ENCODE measurements at regions not wholly inside any gene's neighbourhood (a gene's known extent, or its start where the extent isn't known, plus 50 kb on each side); places are given as distances from the start of the nearest gene placed in this dataset.

GRCh38 chr13:37277435-37278144 is 172.1 kb upstream of the CSNK1A1L start:
- ChIA-PET POLR2A (no interaction called here), CTCF (no interaction called here)
- H3K4me1 Mint-ChIP-seq: no peaks in the 10 kb centered on the region
- H3K9me3 Mint-ChIP-seq: no peaks in the 10 kb centered on the region
- DNase-seq: no peak
- H3K27ac Mint-ChIP-seq: no peak overlapping the region
- no peaks in the 10 kb centered on the region for H3K36me3 Mint-ChIP-seq (ENCODE audit: low read depth)
- no peak overlapping the region for H3K4me3 Mint-ChIP-seq
- H3K27me3 Mint-ChIP-seq: no peaks in the 10 kb centered on the region

GRCh38 chr13:37277007-37277406 is 171.5 kb upstream of the CSNK1A1L start:
- POLR2A ChIA-PET: no interaction called here
- Mint-ChIP-seq H3K4me3 (no peak overlapping the region), H3K36me3 (ENCODE audit: low read depth) (no peaks in the 10 kb centered on the region), H3K9me3 (no peaks in the 10 kb centered on the region), H3K27me3 (no peaks in the 10 kb centered on the region), H3K27ac (no peak overlapping the region), H3K4me1 (no peaks in the 10 kb centered on the region)
- CTCF ChIA-PET: no interaction called here
- no peak for DNase-seq

GRCh38 chr13:37274569-37275497 is 169.4 kb upstream of the CSNK1A1L start:
- Mint-ChIP-seq H3K36me3 (ENCODE audit: low read depth) (no peaks in the 10 kb centered on the region), H3K4me3 (no peak overlapping the region), H3K27ac (no peak overlapping the region), H3K27me3 (no peaks in the 10 kb centered on the region), H3K4me1 (no peaks in the 10 kb centered on the region), H3K9me3 (no peaks in the 10 kb centered on the region)
- CTCF ChIA-PET: no interaction called here
- DNase-seq: no peak
- POLR2A ChIA-PET: no interaction called here

- DNase-seq: no peak
- no peaks in the 10 kb centered on the region for H3K9me3 Mint-ChIP-seq
- no peak overlapping the region for H3K27ac Mint-ChIP-seq
- no peaks in the 10 kb centered on the region for H3K27me3 Mint-ChIP-seq
- POLR2A ChIA-PET: no interaction called here
- CTCF ChIA-PET: no interaction called here
- no peaks in the 10 kb centered on the region for H3K36me3 Mint-ChIP-seq (ENCODE audit: low read depth)
- no peaks in the 10 kb centered on the region for H3K4me1 Mint-ChIP-seq
- no peak overlapping the region for H3K4me3 Mint-ChIP-seq
These were observed 168.4 kb upstream of the CSNK1A1L start for GRCh38 chr13:37273836-37274235.

- Mint-ChIP-seq H3K4me3 (no peak overlapping the region), H3K36me3 (ENCODE audit: low read depth) (no peaks in the 10 kb centered on the region), H3K27ac (no peak overlapping the region), H3K27me3 (no peaks in the 10 kb centered on the region), H3K4me1 (no peaks in the 10 kb centered on the region), H3K9me3 (no peaks in the 10 kb centered on the region)
- DNase-seq: no peak
- CTCF ChIA-PET: no interaction called here
- POLR2A ChIA-PET: no interaction called here
These were observed 164.9 kb upstream of the CSNK1A1L start for GRCh38 chr13:37270226-37271001.

- H3K27me3 Mint-ChIP-seq: no peaks in the 10 kb centered on the region
- DNase-seq: no peak
- POLR2A ChIA-PET: no interaction called here
- H3K4me3 Mint-ChIP-seq: no peak overlapping the region
- CTCF ChIA-PET: no interaction called here
- no peak overlapping the region for H3K27ac Mint-ChIP-seq
- peaks cover 16% of the 10 kb centered on the region for H3K9me3 Mint-ChIP-seq
- H3K4me1 Mint-ChIP-seq: no peaks in the 10 kb centered on the region
- no peaks in the 10 kb centered on the region for H3K36me3 Mint-ChIP-seq (ENCODE audit: low read depth)
These were observed 158.4 kb upstream of the CSNK1A1L start for GRCh38 chr13:37263871-37264270.

- H3K27me3 Mint-ChIP-seq: no peaks in the 10 kb centered on the region
- no peaks in the 10 kb centered on the region for H3K4me1 Mint-ChIP-seq
- H3K4me3 Mint-ChIP-seq: no peak overlapping the region
- peaks cover 12% of the 10 kb centered on the region for H3K9me3 Mint-ChIP-seq
- no peak overlapping the region for H3K27ac Mint-ChIP-seq
- DNase-seq: no peak
- ChIA-PET POLR2A (no interaction called here), CTCF (no interaction called here)
- H3K36me3 Mint-ChIP-seq (ENCODE audit: low read depth): no peaks in the 10 kb centered on the region
These were observed 152.2 kb upstream of the CSNK1A1L start for GRCh38 chr13:37257706-37258105.

GRCh38 chr13:37257051-37257450 is 151.6 kb upstream of the CSNK1A1L start:
- Mint-ChIP-seq H3K4me3 (no peak overlapping the region), H3K4me1 (no peaks in the 10 kb centered on the region), H3K9me3 (peaks cover 12% of the 10 kb centered on the region), H3K36me3 (ENCODE audit: low read depth) (no peaks in the 10 kb centered on the region), H3K27ac (no peak overlapping the region), H3K27me3 (no peaks in the 10 kb centered on the region)
- CTCF ChIA-PET: no interaction called here
- POLR2A ChIA-PET: no interaction called here
- DNase-seq: no peak

- Mint-ChIP-seq H3K4me1 (no peaks in the 10 kb centered on the region), H3K27ac (no peak overlapping the region), H3K9me3 (peaks cover 2% of the 10 kb centered on the region), H3K36me3 (ENCODE audit: low read depth) (no peaks in the 10 kb centered on the region), H3K4me3 (no peak overlapping the region), H3K27me3 (no peaks in the 10 kb centered on the region)
- ChIA-PET CTCF (no interaction called here), POLR2A (no interaction called here)
- DNase-seq: no peak
These were observed 136.3 kb upstream of the CSNK1A1L start for GRCh38 chr13:37241786-37242185.

- ChIA-PET CTCF (no interaction called here), POLR2A (no interaction called here)
- peaks cover 5% of the 10 kb centered on the region for H3K9me3 Mint-ChIP-seq
- no peaks in the 10 kb centered on the region for H3K36me3 Mint-ChIP-seq (ENCODE audit: low read depth)
- H3K27ac Mint-ChIP-seq: no peak overlapping the region
- H3K4me3 Mint-ChIP-seq: no peak overlapping the region
- no peak for DNase-seq
- H3K4me1 Mint-ChIP-seq: no peaks in the 10 kb centered on the region
- H3K27me3 Mint-ChIP-seq: no peaks in the 10 kb centered on the region
These were observed 124.9 kb upstream of the CSNK1A1L start for GRCh38 chr13:37230346-37230745.

GRCh38 chr13:37229931-37230330 is 124.5 kb upstream of the CSNK1A1L start:
- Mint-ChIP-seq H3K4me3 (no peak overlapping the region), H3K27me3 (no peaks in the 10 kb centered on the region), H3K36me3 (ENCODE audit: low read depth) (no peaks in the 10 kb centered on the region), H3K4me1 (no peaks in the 10 kb centered on the region), H3K27ac (no peak overlapping the region), H3K9me3 (peaks cover 5% of the 10 kb centered on the region)
- DNase-seq: no peak
- POLR2A ChIA-PET: no interaction called here
- CTCF ChIA-PET: no interaction called here

- H3K9me3 Mint-ChIP-seq: peaks cover 8% of the 10 kb centered on the region
- POLR2A ChIA-PET: no interaction called here
- no peaks in the 10 kb centered on the region for H3K4me1 Mint-ChIP-seq
- H3K27me3 Mint-ChIP-seq: no peaks in the 10 kb centered on the region
- CTCF ChIA-PET: no interaction called here
- no peak overlapping the region for H3K4me3 Mint-ChIP-seq
- H3K36me3 Mint-ChIP-seq (ENCODE audit: low read depth): no peaks in the 10 kb centered on the region
- H3K27ac Mint-ChIP-seq: no peak overlapping the region
- no peak for DNase-seq
These were observed 121.5 kb upstream of the CSNK1A1L start for GRCh38 chr13:37226971-37227370.

- Mint-ChIP-seq H3K27me3 (no peaks in the 10 kb centered on the region), H3K36me3 (ENCODE audit: low read depth) (no peaks in the 10 kb centered on the region), H3K9me3 (peaks cover 8% of the 10 kb centered on the region), H3K27ac (no peak overlapping the region), H3K4me1 (no peaks in the 10 kb centered on the region), H3K4me3 (no peak overlapping the region)
- ChIA-PET POLR2A (no interaction called here), CTCF (no interaction called here)
- no peak for DNase-seq
These were observed 120.1 kb upstream of the CSNK1A1L start for GRCh38 chr13:37225414-37226070.
